OCI-LY7 (cell line): ENCODE measurements at regions not wholly inside any gene's neighbourhood (a gene's known extent, or its start where the extent isn't known, plus 50 kb on each side); places are given as distances from the start of the nearest gene placed in this dataset.

ENCODE experiments used
- BruUV-seq: library from RNA; stranded (reverse); fragments of 400-500 nt; replicated peaks from 2 replicates; lab custom pipeline; 2021; lab: Mats Ljungman, UMichigan
- CTCF ChIA-PET: fragments of 300-600 bp; sonication (Branson Sonifier 250); formaldehyde crosslinking; loops from one replicate; lab custom pipeline; 2022; ENCODE audit warnings: antibody characterized with exemption; ENCODE audit not compliant: unreplicated experiment; lab: Charles Lee
- POLR2A ChIA-PET: fragments of 300-600 bp; sonication (Branson Sonifier 250); formaldehyde crosslinking; loops from one replicate; lab custom pipeline; 2022; ENCODE audit warnings: antibody characterized with exemption; lab: Charles Lee
- DNase-seq: peaks from one replicate; pipeline ENCODE4 v3.0.0-alpha.2; 2015; ENCODE audit warnings: low spot score
- H2AFZ ChIP-seq: fragments of 200-600 bp; sonication (generic), shearing (Covaris generic); 2 replicates; pipeline ENCODE4 v1.6.1; 2014; ENCODE audit warnings: mild to moderate bottlenecking, antibody characterized with exemption, low read length, moderate library complexity
- H3K27ac ChIP-seq: fragments of 200-600 bp; sonication (generic); 2 replicates; pipeline ENCODE4 v1.5.1; 2014; ENCODE audit warnings: mixed run types, low read depth, mild to moderate bottlenecking, moderate library complexity, low read length, inconsistent platforms; ENCODE audit not compliant: poor library complexity, severe bottlenecking
- H3K36me3 ChIP-seq: fragments of 200-600 bp; sonication (generic); 2 replicates; pipeline ENCODE4 v1.6.1; 2014; ENCODE audit warnings: mild to moderate bottlenecking, antibody characterized with exemption, low read length, moderate library complexity, mixed read lengths; ENCODE audit not compliant: insufficient read depth
- H3K4me1 ChIP-seq: fragments of 200-600 bp; sonication (generic); 2 replicates; pipeline ENCODE4 v1.5.1; 2014; ENCODE audit warnings: mild to moderate bottlenecking, low read length; ENCODE audit not compliant: insufficient read depth, poor library complexity, severe bottlenecking
- H3K4me2 ChIP-seq: fragments of 200-600 bp; sonication (generic); 2 replicates; pipeline ENCODE4 v1.6.1; 2014; ENCODE audit warnings: mild to moderate bottlenecking, low read length
- H3K4me3 ChIP-seq: fragments of 200-600 bp; sonication (generic); 2 replicates; pipeline ENCODE4 v1.5.1; 2014; ENCODE audit warnings: mild to moderate bottlenecking, low read depth, low read length; ENCODE audit not compliant: poor library complexity, severe bottlenecking
- H3K79me2 ChIP-seq: fragments of 200-600 bp; sonication (generic); 2 replicates; pipeline ENCODE4 v1.6.1; 2016; ENCODE audit warnings: low read depth, mild to moderate bottlenecking, low read length, moderate library complexity, mixed read lengths; ENCODE audit not compliant: insufficient read depth
- H3K9me2 ChIP-seq: fragments of 200-600 bp; sonication (generic); 2 replicates; pipeline ENCODE4 v1.6.1; 2016; ENCODE audit warnings: mild to moderate bottlenecking, low read length, mixed read lengths; ENCODE audit not compliant: insufficient read depth
- H3K9me3 ChIP-seq: fragments of 200-600 bp; sonication (generic); 2 replicates; pipeline ENCODE4 v1.6.1; 2014; ENCODE audit warnings: mild to moderate bottlenecking, mixed run types, low read length, mixed read lengths
- H4K20me1 ChIP-seq: fragments of 200-600 bp; sonication (generic); 2 replicates; pipeline ENCODE4 v1.6.1; 2014; ENCODE audit warnings: mild to moderate bottlenecking, antibody characterized with exemption, low read length, moderate library complexity, mixed read lengths; ENCODE audit not compliant: insufficient read depth
- EZH2phosphoT487 ChIP-seq: fragments of 200-600 bp; sonication (generic); IDR thresholded peaks from 2 replicates; pipeline ENCODE4 v1.6.1; 2018; ENCODE audit warnings: low read depth, borderline replicate concordance, mild to moderate bottlenecking, mixed run types, antibody characterized with exemption, low read length, moderate library complexity, mixed read lengths
- intact Hi-C: fragments of 100-400 bp; cut with micrococcal nuclease; formaldehyde crosslinking; loops from one replicate; pipeline ENCODE4 v1.10.0; 2022; ENCODE audit not compliant: unreplicated experiment
- TF ChIP-seq, protein P1 (sequence below): fragments of 200-600 bp; sonication (generic); conservative IDR thresholded peaks from 2 replicates; pipeline ENCODE4 v1.5.1; 2014; ENCODE audit warnings: mild to moderate bottlenecking, antibody characterized with exemption, low read length, moderate library complexity, mixed read lengths

DNA sequence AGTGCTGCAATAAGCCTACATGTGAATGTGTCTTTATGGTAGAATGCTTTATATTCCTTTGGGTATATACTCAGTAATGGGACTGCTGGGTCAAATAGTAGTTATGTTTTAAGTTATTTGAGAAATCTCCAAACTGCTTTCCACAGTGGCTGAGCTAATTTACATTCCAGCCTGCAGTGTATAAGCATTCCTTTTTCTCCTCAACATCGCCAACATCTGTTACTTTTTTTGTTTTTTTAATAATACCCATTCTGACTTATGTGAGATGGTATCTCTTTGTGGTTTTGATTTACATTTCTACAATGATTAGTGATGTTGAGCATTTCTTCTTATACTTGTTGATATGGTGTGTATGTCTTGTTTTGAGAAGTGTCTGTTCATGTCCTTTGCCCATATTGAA, 1186.2 kb downstream of the BCL11B start:
- Histone ChIP-seq H4K20me1 (no peaks in the 10 kb centered on the region), H3K4me1 (no peaks in the 10 kb centered on the region), H3K4me2 (no peak overlapping the region), H2AFZ (no peak overlapping the region), H3K79me2 (no peaks in the 10 kb centered on the region), H3K27ac (no peak overlapping the region), H3K9me2 (no peaks in the 10 kb centered on the region), H3K36me3 (no peaks in the 10 kb centered on the region), H3K9me3 (no peaks in the 10 kb centered on the region), H3K4me3 (no peak overlapping the region)
- CTCF ChIA-PET, result no interaction called here
- BruUV-seq, result no TSS peak
- DNase-seq, result no peak
- intact Hi-C loops, result no loop called here
- POLR2A ChIA-PET, result interaction anchor here (0.6 to 0.7 kb wide), 2 partner anchors 765 to 1768 kb away, joined by 3 to 4 read pairs; no protein-coding TSS in a partner anchor
- TF ChIP-seq, protein P1, sequence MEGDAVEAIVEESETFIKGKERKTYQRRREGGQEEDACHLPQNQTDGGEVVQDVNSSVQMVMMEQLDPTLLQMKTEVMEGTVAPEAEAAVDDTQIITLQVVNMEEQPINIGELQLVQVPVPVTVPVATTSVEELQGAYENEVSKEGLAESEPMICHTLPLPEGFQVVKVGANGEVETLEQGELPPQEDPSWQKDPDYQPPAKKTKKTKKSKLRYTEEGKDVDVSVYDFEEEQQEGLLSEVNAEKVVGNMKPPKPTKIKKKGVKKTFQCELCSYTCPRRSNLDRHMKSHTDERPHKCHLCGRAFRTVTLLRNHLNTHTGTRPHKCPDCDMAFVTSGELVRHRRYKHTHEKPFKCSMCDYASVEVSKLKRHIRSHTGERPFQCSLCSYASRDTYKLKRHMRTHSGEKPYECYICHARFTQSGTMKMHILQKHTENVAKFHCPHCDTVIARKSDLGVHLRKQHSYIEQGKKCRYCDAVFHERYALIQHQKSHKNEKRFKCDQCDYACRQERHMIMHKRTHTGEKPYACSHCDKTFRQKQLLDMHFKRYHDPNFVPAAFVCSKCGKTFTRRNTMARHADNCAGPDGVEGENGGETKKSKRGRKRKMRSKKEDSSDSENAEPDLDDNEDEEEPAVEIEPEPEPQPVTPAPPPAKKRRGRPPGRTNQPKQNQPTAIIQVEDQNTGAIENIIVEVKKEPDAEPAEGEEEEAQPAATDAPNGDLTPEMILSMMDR, result no peak
- TF ChIP-seq EZH2phosphoT487, result no peak

DNA sequence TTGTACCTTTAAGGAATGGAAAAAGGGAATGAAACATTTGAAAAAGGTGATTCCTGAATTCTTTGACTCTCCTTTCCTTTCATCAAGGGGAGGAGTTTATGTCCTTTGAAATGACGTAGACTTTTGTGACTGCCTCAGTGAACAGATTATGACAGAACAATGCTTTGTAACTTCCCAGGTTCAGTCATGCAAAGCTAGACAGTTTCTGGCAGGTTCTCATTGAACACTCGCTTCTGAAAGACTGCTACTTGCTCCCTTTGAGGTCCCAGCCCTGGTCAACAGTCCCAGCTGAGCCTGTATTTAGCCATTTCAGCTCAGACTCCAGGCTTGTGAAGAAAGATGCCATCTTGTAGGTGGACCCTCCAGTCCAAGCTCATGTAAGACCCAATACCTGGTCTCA, 1178.9 kb downstream of the BCL11B start:
- Histone ChIP-seq H2AFZ (no peak overlapping the region), H3K27ac (no peak overlapping the region), H3K4me1 (no peaks in the 10 kb centered on the region), H3K79me2 (no peaks in the 10 kb centered on the region), H4K20me1 (no peaks in the 10 kb centered on the region), H3K9me3 (no peaks in the 10 kb centered on the region), H3K36me3 (no peaks in the 10 kb centered on the region), H3K4me2 (no peak overlapping the region), H3K4me3 (no peak overlapping the region), H3K9me2 (no peaks in the 10 kb centered on the region)
- intact Hi-C loops, result no loop called here
- CTCF ChIA-PET, result no interaction called here
- BruUV-seq, result no TSS peak
- POLR2A ChIA-PET, result no interaction called here
- no peak for DNase-seq
- no peak for TF ChIP-seq EZH2phosphoT487
- TF ChIP-seq, protein P1, result no peak

DNA sequence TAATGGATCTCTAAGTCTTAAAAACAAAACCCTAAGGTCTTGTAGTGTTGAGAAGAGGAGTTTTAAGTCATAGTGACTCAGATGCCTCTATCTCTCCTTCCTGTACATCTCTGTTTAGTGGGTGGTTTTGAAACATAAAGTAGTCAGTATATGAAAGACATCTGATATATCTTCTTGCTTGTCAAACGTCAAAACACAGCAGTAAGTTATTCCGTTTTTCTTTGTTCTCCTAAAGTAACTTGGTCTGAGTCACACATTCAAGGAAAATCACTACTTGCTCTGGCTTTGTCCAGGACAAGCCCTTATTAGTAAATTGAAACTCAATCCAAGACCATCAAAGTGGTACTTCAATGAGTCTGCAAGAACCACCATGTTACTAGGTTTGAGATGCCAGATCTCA, 1172.5 kb downstream of the BCL11B start:
- no peak overlapping the region for H2AFZ ChIP-seq
- no peak for TF ChIP-seq EZH2phosphoT487
- TF ChIP-seq, protein P1, result no peak
- POLR2A ChIA-PET, result no interaction called here
- no peak overlapping the region for H3K27ac ChIP-seq
- no peak overlapping the region for H3K4me3 ChIP-seq
- H3K36me3 ChIP-seq, result no peaks in the 10 kb centered on the region
- H3K4me1 ChIP-seq, result no peaks in the 10 kb centered on the region
- H3K79me2 ChIP-seq, result no peaks in the 10 kb centered on the region
- BruUV-seq, result no TSS peak
- intact Hi-C loops, result no loop called here
- no peaks in the 10 kb centered on the region for H4K20me1 ChIP-seq
- H3K9me2 ChIP-seq, result no peaks in the 10 kb centered on the region
- no peak for DNase-seq
- no peaks in the 10 kb centered on the region for H3K9me3 ChIP-seq
- CTCF ChIA-PET, result no interaction called here
- H3K4me2 ChIP-seq, result no peak overlapping the region
